Stimulated activated CD4-positive, alpha-beta T cell treated with anti-CD3 and anti-CD28 coated beads, Interleukin-1b, Interleukin-23, amount 100 ng/mL, for 1 hour (primary cell): ENCODE measurements at regions not wholly inside any gene's neighbourhood (a gene's known extent, or its start where the extent isn't known, plus 50 kb on each side); places are given as distances from the start of the nearest gene placed in this dataset.

ENCODE experiments used
- DNase-seq, 2 donors: peaks; one replicate each; pipeline ENCODE4 v3.0.0-alpha.2; 2020; ENCODE audit warnings: low read depth in 2 of 2

DNA sequence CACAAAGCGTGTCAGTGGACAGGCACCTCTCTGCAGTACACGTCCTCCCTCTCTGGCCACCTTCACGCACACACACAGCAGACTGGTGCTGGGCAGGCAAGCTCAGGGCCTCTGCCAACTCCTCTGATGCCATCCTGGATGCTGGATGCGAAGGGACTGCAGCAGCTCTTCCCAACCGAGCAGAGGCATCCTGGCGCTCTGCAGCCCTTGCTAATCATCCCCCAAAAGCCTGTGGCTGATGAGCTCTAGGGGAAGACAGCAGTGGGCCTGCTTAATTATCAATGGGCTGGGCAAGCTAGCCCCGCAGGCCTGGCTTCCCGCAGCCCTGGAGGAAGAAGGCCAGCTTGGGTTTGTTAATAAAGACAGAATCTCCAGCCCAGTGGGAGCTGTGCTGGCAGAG is 71.3 kb upstream of the TEX51 start:
- DNase-seq, result no peak

DNA sequence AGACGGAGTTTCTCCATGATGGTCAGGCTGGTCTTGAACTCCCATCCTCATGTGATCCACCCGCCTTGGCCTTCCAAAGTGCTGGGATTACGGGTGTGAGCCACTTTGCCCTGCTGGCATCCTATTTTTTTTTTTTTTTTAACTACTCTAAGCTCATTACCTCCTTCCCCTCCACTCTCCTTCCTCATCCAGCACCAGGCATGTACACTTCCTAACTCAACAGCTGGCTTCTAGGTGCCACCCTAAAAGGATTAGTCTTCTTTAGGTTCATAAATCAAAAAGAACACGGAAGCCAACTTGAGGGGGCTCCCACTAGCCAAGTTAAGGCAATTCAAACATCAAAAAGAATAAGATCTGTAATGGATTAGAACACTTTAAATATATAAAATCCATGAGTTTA is 70.6 kb upstream of the TEX51 start:
- DNase-seq, result no peak

DNA sequence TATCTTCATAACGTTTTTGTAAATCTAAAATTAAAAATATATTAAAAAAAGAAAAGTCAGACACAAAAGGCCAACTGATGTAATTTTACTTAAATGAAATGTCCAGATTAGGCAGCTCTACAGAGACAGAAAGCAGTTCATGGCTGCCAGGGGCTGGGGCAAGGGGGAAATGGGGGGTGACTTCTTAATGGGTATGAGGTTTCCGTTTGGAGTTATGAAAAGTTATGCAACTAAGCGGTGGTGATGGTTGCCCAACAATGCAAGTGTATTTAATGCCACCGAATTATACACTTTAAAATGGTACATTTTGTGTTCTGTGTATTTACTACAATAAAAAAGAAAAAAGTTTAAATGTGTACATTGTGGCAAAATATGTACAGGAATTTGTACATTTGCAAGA is 70.2 kb upstream of the TEX51 start:
- DNase-seq, result no peak

DNA sequence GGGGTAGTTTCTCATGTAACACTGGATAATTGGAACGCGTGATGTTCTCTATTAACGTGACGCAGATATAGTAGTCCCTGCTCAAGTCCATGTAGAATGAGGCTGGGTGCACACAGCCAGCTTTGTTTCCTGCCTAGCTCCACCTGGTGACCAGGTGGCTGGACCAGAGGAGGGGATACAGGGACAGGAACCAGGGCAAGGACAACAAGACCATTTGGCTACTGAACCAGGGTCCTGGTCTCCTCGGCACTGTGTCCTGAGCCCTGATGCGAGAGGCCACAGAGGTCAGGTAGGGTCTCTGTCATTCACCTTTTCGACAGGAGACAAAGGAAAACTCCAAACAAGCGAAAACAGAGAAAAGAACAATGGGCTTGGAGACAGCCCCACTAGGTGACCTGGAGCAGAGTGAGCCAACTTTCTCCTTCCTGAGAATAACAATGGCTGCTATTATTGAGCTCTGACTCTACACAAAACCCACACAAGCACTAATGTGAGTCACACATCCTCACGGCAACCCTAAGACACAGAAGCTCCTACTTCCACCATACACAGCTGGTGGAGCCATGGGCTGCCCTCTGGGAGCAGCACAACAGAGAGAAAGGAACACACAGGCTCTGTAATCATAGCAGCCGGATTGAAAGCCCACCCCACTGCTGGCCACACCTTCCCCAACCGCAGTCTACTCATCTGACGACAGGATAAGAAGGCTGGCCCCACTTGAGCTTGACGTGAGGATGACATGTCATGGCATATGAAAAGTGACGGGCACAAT is 67.3 kb upstream of the TEX51 start:
- DNase-seq, result no peak

DNA sequence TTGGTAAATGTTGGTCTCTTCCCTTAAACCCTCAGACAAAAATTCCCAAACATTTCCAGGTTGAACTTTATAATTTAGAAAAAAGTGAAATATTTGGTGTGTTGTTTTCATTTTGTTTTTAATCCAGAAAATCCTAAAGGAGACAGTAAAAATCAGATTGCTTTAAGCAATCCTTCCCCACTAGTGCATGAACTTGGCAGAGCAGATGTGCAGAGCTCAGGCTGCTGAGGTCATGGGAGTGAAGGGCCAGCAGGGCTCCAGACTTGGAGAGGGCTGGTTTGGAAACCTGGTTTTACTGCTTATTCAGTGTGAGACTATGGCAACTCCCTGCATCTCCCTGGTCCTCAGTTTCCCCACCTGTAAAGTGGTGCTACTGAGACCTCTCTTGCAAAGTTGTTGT is 66.7 kb upstream of the TEX51 start:
- DNase-seq, result no peak

DNA sequence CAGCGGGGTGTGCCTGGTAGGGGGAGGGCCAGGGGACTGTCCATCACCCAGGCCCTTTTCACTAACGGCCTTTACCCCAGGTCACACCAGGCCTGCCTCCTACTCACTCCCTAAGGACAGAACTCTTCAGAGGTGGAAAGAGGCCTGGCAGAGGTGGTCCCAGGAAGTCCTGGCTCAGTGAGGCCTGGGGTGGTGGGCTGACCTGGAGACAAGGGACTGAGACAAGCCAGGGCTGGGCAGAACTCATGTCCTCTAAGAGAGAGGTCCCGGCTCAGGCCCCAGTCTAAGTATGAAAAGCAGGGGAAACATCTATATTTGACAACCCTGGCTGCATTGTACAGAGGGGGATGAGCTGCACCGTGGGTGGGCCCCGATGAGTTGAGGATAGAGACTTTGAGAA is 65.9 kb upstream of the TEX51 start:
- no peak for DNase-seq

DNA sequence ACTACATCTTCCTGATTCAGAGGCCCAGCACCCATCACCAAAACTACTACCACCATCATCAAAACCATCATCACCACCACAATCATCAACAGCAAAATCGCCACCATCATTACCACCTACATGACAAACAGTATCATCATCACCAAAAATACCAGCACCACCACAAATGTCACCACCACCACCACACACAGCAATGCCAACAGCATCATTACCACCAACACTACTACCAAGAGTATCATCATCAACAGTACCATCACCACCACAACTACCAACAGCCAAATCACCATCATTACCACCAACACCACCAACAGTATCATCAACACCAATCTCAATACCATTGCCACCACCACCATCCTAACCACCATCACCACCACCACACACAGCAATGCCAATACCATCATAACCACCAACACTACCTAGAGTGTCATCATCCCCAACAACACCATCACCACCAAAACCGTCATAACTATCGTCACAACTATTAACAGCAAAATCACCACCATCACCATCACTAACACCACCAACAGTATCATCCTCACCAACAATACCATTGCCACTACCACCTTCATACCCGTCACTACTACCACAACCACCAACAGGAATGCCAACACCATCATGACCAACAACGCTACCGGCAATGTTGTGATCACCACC is 64.6 kb upstream of the TEX51 start:
- no peak for DNase-seq

DNA sequence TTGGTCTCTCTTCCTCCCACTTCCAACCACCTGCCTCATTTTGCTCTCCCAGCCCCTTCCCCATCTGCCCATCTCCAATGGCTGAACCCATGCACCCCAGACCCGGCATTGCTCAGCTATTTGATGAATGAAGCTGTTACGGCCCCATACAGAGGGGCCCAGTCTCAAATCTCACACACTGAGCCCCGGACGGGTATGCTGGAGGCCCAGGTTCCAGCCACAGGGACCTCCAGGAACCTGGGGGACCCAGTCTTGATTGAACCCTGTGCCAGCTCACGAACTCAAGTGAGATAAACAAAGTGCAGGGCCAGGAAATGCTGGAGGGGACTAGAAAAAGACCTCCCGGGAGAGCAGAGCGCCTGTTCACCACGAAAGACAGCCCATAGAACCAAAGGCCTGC is 63.4 kb upstream of the TEX51 start:
- DNase-seq, result no peak

DNA sequence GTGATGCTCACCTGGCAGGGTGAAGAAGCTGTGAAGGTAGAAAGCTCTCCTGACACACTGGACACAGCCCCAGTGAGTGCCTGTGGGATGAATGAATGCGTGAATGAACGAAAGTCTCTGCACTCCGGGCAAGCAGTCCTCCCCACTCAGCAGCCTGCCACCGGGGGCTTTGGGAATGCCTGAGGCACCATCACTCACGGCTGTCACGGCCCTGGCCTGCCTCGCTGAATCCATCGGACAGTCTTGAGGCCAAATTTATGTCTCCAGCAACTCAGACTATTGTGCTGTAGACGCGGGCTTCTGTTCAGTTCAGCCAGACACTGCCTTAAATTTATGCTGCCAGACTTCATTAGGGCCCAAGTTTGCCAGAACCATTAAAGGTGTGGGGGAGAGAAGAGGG is 62.9 kb upstream of the TEX51 start:
- DNase-seq, result no peak

DNA sequence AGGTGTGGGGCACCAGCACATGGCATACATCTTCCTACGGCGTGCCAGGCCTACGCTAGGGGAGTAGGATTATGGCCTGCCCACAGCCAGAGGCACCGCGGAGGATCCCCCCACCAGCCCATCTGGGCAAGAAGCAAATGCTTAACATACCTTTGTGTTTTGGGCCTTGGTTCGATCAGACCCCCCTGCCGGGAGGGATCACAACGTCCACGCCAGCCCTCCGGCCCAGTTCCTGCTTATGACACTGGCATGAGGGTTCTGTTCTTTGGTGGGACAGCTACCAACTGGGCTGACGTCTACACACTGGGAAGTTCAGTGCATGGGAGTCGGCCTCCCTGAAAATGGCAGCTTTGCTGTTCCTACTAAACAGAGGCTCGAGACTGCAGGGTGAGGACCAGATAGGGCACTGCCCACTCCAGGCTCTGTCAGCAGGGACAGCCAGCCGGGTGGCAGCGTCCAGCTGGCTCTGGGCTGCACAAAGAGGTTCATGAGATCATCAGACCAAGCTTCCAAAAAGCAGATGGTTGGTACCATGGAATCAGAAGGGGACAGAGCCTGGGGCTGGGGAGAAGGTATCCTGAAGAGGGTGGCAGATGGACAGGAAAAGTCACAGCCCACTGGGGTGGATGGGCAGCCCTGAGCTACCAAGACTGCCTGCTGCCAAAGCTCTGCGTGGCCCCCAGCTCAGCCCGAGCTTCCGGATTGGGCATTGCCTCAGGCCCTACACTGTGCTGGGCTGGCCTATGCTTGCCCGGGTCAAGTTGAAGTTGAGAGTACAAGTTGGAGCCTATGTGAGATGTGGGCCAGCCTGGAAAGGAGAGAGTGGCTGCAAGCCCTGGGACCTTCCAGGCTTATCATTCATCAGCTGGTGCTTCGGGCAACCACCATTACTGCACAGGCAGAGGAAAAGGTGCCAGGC is 61.7 kb upstream of the TEX51 start:
- DNase-seq, result no peak

DNA sequence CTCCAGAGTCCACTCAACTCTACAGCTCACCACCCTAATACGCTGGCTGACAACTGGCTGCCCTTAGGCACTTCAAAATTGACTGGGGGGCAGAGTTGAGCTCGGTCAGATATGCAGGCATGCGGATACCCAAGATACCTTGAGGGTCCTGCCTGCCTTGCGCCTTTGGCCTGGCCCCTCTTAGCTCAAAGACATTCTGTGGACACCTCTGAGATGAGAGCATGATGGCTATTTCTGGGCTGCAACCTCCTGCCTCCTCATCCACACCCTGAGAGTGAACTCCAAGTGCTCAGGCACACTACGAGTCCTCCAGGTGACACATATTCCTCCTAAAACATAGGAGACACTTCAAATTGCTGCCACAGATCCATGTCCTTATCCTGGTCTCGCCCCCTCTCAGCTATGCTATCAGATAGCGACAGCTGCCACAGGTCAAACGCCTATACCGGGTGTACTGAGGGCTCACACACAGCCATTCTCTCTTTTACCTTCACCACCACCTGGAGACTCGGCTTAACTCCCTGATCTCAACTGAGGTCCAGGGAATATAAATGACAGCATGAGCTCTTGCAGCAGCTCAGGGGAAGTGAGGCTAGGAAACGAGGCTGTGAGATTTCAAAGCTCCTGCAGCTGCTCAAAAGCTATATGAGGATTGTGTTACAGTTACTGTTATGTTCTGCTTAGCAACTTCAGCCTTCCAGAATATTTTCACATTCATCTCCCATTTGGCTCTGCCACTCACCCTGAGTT is 60.5 kb upstream of the TEX51 start:
- no peak for DNase-seq

DNA sequence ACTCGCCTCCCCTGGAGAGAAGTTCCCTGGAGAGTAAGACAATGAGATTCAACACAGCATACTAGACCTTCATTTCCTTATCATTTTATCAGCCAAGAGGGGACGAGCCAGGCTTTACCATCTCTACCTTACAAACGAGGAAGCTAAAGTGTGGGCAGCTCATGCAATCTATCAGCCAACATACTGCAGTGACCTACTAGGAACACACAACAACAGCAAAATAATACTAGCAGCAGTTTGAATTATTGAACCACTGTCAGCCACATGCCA is 60.0 kb upstream of the TEX51 start:
- no peak for DNase-seq

DNA sequence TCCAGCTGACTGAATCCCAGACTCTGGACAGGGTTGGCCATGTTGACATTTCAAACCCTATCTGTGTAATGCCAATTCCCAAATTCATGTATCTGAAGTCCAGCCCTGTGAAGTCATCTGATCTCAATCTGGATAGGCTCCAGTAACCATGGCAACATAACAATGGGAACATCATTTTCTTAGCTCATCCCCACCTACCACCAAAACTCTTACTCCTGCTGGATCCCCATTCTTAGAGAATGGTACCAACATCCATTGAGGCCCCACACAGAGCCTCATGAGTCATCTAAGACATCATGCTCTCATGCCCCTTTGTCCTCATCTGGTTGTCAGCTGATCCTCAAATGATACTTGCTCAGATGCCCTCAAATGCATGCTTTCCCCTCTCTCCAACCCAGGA is 58.9 kb upstream of the TEX51 start:
- no peak for DNase-seq

DNA sequence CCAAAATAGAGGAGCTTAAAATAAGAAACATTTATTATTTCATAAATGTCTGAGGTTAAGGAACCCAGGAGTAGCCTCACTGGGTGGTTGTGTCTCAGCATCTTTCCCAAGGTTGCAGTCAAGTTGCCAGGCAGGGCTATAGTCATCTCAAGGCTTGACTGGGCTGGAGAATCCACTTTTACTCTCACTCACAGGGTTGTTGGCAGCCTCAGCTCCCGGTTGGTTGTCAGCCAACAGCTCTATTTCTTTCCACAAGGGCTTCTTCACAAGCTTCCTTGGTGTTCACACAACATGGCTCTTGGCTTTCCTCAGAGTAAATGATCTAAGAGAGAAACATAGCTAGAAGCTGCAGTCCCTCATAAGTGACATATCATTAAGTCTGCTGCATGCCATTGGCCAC is 55.6 kb upstream of the TEX51 start:
- DNase-seq, result no peak

DNA sequence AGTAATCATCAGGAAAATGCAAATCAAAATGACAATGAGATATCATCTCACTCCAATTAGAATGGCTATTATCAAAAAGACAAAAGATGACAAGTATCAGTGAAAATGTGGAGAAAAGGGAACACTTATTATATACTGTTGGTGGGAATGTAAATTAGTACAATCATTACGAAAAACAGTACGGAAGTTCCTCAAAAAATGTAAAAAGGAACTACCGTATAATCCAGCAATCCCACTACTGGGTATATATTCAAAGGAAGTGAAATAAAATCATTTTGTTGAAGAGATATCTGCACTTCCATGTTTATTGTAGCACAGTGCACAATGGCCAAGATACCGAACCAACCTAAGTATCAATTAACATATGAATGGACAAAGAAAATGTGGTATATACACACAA is 52.4 kb upstream of the TEX51 start:
- DNase-seq, result no peak
